Activated B cell treated with CpG ODN at 0.5 μM for 24 hours (primary cell): ENCODE measurements at regions not wholly inside any gene's neighbourhood (a gene's known extent, or its start where the extent isn't known, plus 50 kb on each side); places are given as distances from the start of the nearest gene placed in this dataset.

Source experiments
- ATAC-seq: fragments of 200-7000 bp; cut with Tn5 transposase; one replicate; pipeline ENCODE4 v1.10.0; 2021; ENCODE audit warnings: low read depth, mild to moderate bottlenecking, moderate library complexity
- CTCF ChIA-PET: fragments of 350-600 bp; sonication (Branson Sonifier 250); formaldehyde crosslinking; loops from one replicate; lab custom pipeline; 2021; ENCODE audit warnings: antibody characterized with exemption; lab: Charles Lee
- POLR2A ChIA-PET: fragments of 350-600 bp; sonication (Branson Sonifier 250); formaldehyde crosslinking; loops from one replicate; lab custom pipeline; 2021; ENCODE audit warnings: antibody characterized with exemption; lab: Charles Lee
- DNase-seq: peaks from one replicate; pipeline ENCODE4 v3.0.0; 2022
- H3K27ac Mint-ChIP-seq: one replicate; pipeline ENCODE4 v1.8.0; 2020; ENCODE audit warnings: mixed read lengths
- H3K27me3 Mint-ChIP-seq: one replicate; pipeline ENCODE4 v1.8.0; 2021; ENCODE audit warnings: mixed read lengths
- H3K36me3 Mint-ChIP-seq: one replicate; pipeline ENCODE4 v1.8.0; 2021; ENCODE audit warnings: low read depth, mixed read lengths
- H3K4me1 Mint-ChIP-seq: one replicate; pipeline ENCODE4 v1.8.0; 2021; ENCODE audit warnings: mixed read lengths
- H3K4me3 Mint-ChIP-seq: one replicate; pipeline ENCODE4 v1.8.0; 2020; ENCODE audit warnings: mild to moderate bottlenecking, mixed read lengths
- H3K9me3 Mint-ChIP-seq: one replicate; pipeline ENCODE4 v1.8.0; 2020; ENCODE audit warnings: mixed read lengths
- intact Hi-C: fragments of 100-400 bp; cut with micrococcal nuclease; formaldehyde crosslinking; loops from one replicate; pipeline ENCODE4 v1.15.1; 2024
- TF ChIP-seq, protein P1 (sequence below): fragments of 200-600 bp; IDR thresholded peaks from one replicate; pipeline ENCODE4 v1.8.0; 2022; ENCODE audit warnings: antibody characterized with exemption, mild to moderate bottlenecking

DNA sequence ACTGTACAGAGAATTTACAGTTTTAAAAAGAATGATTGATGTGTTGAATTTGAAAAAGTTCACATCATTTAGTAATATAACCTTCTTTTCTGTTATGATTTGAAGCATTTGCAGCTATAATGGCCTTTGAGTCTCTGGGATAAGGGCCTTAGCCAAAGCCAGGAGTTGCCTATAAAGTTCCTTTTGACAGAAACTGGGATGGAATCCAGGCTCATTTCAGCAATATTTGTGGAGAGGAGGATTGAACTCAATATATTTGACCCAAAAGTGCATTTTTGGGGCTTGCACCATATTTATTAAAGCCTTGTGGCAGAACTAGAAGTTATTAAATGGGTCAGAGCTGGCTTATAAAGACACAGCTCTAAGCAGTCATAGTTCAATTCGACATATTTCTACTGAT, 348.7 kb upstream of the EPHA3 start:
- DNase-seq (no peak), ATAC-seq (no peak)
- H3K4me3 Mint-ChIP-seq: no peak overlapping the region
- intact Hi-C loops: no loop called here
- H3K9me3 Mint-ChIP-seq: peaks cover 2% of the 10 kb centered on the region
- no peaks in the 10 kb centered on the region for H3K36me3 Mint-ChIP-seq
- no peaks in the 10 kb centered on the region for H3K4me1 Mint-ChIP-seq
- POLR2A ChIA-PET: no interaction called here
- TF ChIP-seq, protein P1, sequence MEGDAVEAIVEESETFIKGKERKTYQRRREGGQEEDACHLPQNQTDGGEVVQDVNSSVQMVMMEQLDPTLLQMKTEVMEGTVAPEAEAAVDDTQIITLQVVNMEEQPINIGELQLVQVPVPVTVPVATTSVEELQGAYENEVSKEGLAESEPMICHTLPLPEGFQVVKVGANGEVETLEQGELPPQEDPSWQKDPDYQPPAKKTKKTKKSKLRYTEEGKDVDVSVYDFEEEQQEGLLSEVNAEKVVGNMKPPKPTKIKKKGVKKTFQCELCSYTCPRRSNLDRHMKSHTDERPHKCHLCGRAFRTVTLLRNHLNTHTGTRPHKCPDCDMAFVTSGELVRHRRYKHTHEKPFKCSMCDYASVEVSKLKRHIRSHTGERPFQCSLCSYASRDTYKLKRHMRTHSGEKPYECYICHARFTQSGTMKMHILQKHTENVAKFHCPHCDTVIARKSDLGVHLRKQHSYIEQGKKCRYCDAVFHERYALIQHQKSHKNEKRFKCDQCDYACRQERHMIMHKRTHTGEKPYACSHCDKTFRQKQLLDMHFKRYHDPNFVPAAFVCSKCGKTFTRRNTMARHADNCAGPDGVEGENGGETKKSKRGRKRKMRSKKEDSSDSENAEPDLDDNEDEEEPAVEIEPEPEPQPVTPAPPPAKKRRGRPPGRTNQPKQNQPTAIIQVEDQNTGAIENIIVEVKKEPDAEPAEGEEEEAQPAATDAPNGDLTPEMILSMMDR: no peak
- CTCF ChIA-PET: no interaction called here
- H3K27ac Mint-ChIP-seq: no peak overlapping the region
- H3K27me3 Mint-ChIP-seq: no peaks in the 10 kb centered on the region

DNA sequence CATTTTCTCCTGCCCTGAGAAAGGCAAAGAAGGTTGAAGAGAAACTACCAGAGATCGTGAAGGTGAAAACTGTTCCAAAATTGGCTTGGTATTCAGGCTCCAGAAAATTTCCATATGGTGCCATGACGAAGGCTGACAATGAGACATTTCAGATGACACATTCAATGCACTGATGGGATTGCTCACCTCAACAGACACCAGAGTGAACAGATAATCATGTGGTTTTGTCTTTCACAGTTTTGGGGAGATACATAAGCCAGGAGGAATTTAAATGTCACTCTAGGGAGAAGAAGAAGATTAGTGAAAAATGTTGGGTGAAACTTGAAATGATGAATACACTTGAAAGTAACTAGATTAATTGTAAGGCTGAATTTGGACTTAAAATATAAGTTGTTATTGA, 339.7 kb upstream of the EPHA3 start:
- TF ChIP-seq, protein P1: no peak
- Mint-ChIP-seq H3K27ac (no peak overlapping the region), H3K4me1 (no peaks in the 10 kb centered on the region), H3K4me3 (no peak overlapping the region), H3K9me3 (peaks cover 5% of the 10 kb centered on the region), H3K27me3 (no peaks in the 10 kb centered on the region), H3K36me3 (no peaks in the 10 kb centered on the region)
- ChIA-PET POLR2A (no interaction called here), CTCF (no interaction called here)
- no peak for DNase-seq
- intact Hi-C loops: no loop called here
- ATAC-seq: no peak

DNA sequence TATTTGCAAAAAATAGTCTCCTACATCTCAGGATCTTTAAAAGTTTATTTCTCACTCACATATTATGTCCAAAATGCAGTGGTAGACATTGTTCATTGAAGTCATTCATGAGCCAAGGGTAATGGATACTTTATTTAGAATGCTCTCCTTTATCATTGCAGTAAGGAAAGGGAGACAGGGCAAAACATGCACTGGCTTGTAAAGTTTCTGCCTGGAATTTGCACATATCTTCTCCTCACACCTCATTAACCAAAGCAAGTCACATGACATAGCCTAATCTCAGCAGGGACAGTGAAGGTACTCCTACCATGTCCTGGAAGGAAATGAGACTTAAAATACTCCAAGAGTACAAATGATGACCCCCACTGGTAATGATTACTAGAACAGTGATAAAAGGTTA, 333.7 kb upstream of the EPHA3 start:
- H3K36me3 Mint-ChIP-seq: no peaks in the 10 kb centered on the region
- H3K4me3 Mint-ChIP-seq: no peak overlapping the region
- intact Hi-C loops: no loop called here
- ATAC-seq: no peak
- H3K4me1 Mint-ChIP-seq: no peaks in the 10 kb centered on the region
- POLR2A ChIA-PET: no interaction called here
- H3K9me3 Mint-ChIP-seq: peaks cover 2% of the 10 kb centered on the region
- no peaks in the 10 kb centered on the region for H3K27me3 Mint-ChIP-seq
- CTCF ChIA-PET: no interaction called here
- no peak overlapping the region for H3K27ac Mint-ChIP-seq
- DNase-seq: no peak
- TF ChIP-seq, protein P1: no peak

DNA sequence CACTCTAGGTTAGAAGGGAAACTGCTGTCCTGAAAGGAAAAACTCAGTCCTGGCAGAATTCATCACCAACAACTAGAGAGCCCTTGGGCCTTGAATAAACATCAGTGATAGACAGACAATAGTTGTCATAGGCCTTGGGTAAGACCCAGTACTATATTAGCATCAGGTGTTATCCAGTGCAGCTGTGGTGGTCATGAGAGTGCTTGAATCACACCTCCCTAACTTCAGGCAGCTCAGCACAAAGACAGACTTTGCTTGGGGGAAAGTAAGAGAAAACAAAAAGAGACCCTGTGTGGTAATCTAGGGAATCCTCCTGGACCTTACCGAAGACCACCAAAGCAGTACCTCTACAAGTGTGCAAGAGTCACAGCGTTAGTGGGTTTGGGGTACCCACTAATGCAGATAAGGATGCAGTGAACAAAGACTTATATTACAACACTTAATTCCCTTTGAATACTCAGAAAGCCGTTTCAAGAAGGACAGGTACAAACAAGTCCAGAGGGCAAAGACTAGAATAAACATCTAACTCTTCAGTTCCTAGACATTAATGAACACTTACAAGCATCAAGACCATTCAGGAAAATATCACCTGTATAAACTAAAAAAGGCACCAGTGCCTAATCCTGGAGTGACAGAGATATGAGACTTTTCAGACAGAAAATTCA, 332.3 kb upstream of the EPHA3 start:
- Mint-ChIP-seq H3K36me3 (no peaks in the 10 kb centered on the region), H3K4me3 (no peak overlapping the region), H3K4me1 (no peaks in the 10 kb centered on the region), H3K27me3 (no peaks in the 10 kb centered on the region), H3K9me3 (no peaks in the 10 kb centered on the region), H3K27ac (no peak overlapping the region)
- CTCF ChIA-PET: no interaction called here
- TF ChIP-seq, protein P1: no peak
- ATAC-seq (no peak), DNase-seq (no peak)
- POLR2A ChIA-PET: no interaction called here
- intact Hi-C loops: no loop called here

DNA sequence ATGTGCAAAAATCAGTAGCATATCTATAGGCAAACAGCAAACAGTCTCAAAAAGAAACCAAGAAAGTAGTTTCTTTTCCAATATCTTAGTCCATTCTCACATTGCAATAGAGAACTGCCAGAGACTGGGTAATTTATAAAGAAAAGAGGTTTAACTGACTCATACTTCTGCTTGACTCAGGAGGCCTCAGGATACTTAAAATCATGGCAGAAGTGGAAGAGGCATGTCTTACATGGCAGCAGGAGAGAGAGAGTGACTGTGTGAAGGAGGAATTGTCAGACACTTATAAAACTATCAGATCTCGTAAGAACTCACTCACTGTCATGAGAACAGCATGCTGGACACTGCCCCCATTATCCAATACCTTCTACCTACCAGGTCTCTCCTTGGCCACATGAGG, 327.9 kb upstream of the EPHA3 start:
- no peaks in the 10 kb centered on the region for H3K36me3 Mint-ChIP-seq
- no peaks in the 10 kb centered on the region for H3K4me1 Mint-ChIP-seq
- TF ChIP-seq, protein P1: no peak
- CTCF ChIA-PET: no interaction called here
- H3K9me3 Mint-ChIP-seq: peaks cover 9% of the 10 kb centered on the region
- no peak for ATAC-seq
- intact Hi-C loops: no loop called here
- POLR2A ChIA-PET: no interaction called here
- no peak overlapping the region for H3K4me3 Mint-ChIP-seq
- no peaks in the 10 kb centered on the region for H3K27me3 Mint-ChIP-seq
- no peak for DNase-seq
- H3K27ac Mint-ChIP-seq: no peak overlapping the region
